ENCODE measurements at regions not wholly inside any gene's neighbourhood (a gene's known extent, or its start where the extent isn't known, plus 50 kb on each side); places are given as distances from the start of the nearest gene placed in this dataset.
"Not testable (repeated sequence)": the region's sequence is repeated elsewhere in the genome, so short reads cannot be mapped to it uniquely, and the experiment has no call there.

DNA sequence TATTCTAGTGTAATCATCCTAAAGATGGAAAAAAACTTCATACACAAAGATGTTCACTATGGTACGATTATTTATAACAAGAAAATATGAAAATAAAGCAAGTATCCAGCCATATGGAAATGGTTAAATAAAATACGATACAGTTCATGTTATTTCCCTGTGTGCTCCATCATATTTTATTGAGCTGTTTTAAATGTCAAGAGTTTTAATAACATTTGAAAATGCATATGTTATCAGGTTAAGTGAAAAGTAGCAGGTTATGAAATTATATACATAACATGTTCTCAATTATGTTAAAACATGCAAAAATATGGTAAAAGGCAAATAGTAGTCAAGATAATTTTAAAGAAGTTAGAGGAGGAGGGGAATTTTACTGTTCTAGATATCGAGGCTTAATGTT lies 192.0 kb downstream of the HNRNPD start:
- no peak for DNase-seq (ENCODE audit: low spot score)

DNA sequence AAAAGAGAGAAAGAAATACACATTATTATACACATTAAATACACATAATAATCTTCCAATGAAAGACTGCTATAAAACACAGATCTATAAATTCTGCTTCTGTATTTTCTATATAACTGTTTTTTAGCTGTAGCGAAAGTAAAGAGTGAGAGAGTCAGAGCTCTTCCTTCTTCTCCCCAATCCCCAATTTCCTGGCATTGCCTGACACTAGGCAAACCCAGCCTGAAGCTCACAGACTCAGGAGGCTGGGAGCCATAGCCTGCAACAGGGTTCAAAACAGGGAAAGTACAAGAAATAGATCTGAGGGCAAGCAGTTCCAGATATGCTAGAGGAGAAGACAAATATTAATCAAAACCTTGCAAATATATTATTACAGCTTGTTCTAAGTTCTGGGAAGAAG lies 201.6 kb downstream of the HNRNPD start:
- DNase-seq (ENCODE audit: low spot score) = no peak

DNA sequence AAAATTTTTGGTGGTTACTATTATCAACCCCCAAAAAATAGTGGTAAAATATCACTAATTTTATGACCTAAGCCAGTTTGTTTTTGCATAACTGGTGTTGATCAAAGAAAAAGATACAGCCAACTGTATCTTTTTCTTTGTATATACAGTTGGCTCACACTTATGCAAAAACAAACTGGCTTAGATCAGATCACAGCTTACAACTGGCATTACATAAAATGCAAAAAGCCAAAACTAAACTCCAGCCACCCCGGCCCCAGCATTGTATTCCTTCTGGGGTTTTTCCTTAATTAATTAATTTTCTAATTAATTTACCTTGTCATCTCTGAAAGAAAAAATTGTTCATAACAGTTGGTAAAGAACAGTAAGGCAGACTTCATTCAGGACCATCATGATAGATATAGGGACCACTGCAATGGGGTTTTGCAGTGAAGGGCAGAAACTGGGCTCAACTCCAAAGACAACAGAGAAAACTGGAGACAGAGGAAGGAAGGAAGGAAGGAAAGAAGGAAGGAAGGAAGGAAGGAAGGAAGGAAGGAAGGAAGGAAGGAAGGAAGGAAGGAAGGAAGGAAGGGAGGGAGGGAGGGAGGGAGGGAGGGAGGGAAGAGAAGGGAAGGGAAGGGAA lies 202.1 kb downstream of the HNRNPD start:
- DNase-seq (ENCODE audit: low spot score) = no peak

DNA sequence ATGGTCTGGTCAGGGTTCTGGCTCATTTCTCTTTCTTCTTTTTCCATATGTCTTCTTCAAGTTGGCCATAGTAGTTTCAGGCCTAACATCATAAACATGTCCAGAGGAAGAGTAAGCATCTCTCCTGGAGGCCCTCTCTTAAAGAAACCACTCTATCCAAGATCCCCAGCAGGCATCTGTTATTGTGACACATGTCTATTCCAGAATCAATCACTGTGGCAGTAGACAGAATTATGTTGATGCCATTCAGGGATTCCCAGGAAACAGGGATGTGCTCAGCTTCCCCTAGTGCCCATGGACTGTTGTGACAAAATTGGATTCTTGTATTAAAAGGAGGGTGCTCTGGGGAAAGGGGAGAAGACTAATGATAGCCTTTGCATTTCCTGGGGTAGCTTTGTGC lies 224.0 kb downstream of the HNRNPD start:
- no peak for DNase-seq (ENCODE audit: low spot score)

DNA sequence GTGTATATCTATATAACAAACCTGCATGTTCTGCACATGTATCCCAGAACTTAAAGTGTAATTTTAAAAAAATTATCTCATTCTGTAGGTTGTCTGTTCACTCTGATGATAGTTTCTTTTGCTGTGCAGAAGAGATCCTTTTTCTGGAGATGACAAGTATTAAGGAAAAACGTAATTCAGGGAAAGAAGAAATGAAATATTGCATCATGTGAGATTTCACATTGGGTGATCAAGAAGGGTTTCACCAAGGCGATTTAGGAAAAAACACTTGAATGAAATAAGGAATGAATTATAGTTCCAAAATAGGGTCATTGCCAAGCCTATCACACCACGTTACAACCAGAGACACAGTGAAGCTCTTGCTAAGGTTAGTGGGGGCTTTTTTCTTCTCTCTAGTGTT lies 227.9 kb downstream of the HNRNPD start:
- DNase-seq (ENCODE audit: low spot score) = no peak

DNA sequence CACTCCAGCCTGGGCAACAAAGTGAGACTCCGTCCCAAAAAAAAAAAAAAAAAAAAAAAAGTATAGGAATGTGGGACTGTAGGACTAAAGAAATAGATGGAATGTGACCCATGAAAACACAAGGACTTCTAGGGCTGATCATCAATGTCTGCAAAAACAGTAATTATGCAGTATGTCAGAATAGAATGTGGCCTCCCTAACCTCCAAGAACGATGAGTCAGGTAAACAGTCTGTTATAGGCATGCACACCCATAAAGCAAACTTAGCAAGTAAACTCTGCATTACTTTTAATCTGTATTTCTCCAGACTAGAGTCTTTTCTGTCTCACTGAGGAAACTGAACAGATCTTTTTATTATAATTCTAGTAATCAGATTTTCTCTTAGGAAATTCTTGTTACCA lies 233.4 kb downstream of the HNRNPD start:
- DNase-seq (ENCODE audit: low spot score) = no peak

DNA sequence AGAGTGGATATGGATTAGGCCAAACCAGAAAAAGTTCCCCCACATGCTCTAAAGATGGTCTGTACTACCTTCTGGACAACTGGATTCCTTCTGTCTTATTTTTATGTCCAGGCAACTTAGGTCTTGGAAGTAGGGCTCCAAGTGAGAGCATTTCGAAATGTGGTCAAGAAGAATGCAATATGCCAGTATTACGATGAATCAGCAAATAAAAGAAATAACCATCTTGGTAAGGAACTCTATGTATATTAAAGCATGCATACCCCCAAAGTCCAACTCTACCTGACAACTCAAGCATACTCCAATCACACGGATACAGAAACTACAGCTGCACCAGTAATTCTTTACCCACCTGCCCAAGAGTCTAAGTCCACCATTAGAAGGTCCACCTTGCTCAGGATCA lies 234.5 kb downstream of the HNRNPD start:
- no peak for DNase-seq (ENCODE audit: low spot score)

DNA sequence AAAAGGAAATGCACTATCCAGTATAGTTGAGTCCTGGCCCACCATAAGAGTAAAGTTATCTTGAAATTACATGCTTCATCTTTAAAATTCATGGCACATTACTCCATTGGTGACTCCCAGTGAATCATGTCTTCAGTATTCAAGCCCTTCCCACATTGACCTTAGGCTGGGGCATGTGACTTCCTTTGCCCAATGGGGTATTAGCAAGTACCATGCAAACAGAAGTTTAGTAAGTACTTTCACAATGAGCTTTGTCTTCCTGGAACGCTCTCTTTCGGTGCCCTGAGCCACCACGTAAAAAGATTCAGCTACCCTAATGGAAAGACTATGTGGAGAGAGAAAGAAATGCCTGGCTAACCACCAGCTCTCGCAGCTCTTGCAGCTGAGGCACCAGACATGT lies 235.4 kb downstream of the HNRNPD start:
- no peak for DNase-seq (ENCODE audit: low spot score)

DNA sequence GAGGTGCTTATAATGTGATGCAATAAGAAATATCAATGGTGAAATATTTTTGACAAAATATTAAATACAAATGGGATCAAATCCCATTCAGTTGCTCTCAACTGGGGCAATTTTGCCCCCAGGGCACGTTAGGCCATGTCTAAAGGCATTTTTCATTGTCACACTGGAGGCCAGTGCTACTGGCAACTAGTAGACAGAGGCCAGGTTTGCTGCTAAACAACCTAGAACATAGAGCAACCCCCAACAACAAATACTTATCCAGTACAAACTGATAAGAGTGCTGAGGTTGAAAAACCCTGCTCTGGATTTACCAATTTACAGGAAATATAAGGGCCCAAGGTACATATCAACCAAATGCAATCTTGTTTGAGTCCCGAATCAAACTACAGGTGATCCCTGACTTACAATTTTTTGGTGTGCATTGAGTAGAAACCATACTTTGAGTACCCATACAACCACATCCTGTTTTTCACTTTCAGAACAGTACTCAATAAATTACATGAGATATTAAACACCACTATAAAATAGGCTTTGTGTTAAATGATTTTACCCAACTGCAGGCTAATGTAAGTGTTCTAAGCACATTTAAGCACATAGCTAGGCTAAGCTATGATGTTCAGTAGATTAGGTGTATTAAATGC lies 237.5 kb downstream of the HNRNPD start:
- DNase-seq (ENCODE audit: low spot score) = no peak

DNA sequence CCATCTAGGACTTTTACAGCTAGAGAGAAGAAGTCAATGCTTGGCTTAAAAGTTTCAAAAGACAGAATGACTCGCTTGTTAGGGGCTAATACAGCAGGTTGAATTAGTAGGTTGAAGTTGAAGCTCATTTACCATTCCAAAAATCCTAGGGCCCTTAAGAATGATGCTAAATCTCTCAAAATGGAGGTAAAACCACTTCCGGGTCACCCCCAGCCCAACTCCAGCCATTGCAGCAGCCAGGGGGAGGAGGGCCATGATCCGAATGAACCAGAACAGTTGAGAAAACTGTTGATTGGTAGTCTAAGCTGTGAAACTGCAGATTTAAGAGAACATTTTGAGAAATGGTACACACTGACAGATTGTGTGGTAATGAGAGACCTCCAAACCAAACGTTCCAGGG lies 245.4 kb downstream of the HNRNPD start:
- DNase-seq (ENCODE audit: low spot score) = no peak

DNA sequence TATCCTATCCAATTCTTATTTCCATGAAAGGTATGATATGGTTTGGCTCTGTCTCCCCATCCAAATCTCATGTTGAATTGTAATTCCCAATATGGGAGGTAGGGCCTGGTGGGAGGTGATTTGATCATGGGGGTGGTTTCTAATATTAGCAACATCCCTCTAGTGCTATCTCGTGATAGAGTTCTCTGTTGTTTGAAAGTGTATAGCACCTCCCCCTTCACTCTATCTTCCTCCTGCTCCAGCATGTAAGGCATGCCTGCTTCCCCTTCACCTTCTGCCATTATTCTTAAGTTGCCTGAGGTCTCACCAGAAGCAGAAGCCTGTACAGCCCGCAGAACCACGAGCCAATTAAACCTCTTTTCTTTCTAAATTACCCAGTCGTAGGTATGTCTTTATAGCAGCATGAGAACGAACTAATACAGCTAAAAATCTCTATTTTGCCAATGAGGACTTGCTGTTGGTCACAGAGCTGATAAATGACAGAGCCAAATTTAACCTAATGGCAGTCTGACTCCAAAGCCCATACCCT lies 247.2 kb downstream of the HNRNPD start:
- no peak for DNase-seq (ENCODE audit: low spot score)

DNA sequence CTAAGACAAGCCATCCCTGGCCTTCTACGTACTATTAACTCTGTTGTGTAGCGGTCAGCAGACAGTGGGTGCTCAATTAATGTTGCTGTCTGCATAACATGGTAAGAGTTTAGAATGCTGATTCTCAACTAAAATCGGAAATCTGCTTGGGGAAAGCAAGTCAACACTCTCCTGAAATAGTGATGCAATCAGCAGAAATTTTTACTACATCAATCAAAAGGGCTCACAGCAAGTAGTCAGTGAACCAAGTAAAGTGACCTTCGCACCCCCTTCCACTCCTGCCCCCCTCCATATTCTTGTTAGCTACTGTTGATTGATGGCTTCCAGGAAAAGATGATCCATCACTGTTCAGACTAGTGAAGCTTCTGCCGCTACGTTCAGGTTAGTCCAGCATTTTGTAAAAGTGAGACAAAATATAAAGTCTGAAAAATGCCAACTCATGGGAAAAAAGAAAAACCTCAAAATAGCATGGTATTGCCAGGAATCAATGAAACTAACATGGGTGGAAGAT lies 247.9 kb downstream of the HNRNPD start:
- DNase-seq (ENCODE audit: low spot score) = no peak

DNA sequence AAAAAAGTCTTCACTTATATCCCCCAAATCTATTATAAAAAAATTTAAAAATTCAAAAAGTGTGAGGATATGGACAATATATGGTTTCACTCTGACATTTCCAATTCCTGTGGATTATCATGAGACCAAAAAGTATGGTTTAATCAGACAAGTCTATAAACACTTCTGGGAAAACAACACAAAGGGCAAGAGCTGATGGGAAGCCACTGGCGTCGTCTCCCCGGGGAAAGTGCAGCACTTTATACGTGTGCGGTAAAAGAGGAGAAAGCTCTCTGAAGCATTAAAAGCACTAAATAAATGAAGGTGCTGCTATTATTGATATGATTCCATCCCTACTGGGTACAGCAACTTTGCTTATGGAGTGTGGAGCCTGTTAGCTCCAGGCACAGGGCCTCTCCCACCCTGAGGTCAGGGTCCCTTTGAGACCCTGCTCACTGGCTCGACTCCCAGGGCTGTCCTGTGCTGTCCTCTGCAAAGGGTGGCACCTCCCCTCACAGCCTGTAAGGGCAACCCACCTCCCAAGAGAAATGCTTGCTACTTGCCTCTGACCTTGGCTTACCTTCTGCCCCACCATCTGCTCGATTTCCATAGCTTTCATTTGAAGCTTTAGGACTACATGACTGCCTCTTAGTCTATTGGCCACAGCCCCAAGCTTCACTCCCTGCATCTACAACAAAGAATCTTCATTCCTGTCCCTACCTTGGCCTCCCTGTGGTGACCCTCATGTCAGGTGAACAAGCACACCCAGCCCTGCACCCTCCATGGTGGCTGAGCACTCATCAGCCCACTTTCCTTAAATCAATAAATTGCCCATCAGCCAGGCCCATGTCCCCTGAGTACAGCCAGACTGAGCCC lies 248.6 kb downstream of the HNRNPD start:
- DNase-seq (ENCODE audit: low spot score) = no peak

DNA sequence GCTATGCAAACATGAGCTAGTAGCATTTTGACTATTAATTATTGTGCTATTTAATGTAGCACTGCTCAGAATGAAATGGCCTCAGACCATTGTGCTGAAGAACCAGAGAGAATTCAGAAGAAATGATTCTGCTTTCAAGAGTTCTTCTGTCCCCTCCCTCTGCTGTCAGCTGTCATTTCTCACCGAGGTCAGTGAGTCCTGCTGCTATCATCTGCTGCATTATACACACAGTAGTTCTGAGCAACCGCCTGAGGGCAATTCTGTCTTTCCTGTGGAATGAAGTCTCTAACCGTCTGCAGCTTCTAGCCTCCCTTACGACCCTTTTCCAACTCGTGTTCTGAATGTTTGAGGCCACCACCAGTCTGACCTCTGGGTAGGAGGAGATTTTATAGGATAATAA lies 249.4 kb downstream of the HNRNPD start:
- DNase-seq (ENCODE audit: low spot score) = no peak

DNA sequence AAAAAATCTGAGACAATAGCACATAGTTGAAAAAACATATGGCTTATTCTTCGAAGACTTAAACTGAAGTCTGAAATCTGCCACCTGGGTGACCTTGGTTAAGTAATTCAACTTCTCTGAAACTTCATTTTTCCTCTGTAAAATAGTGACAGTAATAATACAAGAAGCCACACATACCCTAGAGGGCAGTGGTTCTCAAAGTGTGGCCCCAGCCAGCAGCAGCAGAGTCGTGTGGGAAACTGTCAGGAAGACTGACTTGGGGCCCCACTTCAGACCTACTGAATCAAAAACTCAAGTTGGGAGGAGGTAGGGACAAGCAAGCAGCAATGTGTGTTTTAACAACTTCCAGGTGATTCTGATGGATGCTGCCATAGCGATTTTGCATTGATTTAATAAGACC lies 249.9 kb downstream of the HNRNPD start:
- no peak for DNase-seq (ENCODE audit: low spot score)

DNA sequence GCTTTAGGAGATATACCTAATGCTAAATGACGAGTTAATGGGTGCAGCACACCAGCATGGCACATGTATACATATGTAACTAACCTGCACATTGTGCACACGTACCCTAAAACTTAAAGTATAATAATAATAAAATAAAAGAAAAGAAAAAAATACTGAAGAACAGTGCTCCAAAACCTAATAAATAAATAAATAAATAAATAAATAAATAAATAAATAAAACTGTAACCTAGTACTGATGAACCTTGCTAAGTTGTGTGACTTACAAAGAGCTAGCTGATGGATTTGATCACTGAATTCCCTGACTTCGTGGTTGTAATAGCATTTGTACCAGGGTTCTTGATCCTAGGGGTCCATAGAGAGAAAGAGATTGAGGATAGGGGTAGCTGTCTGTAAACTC lies 258.6 kb downstream of the HNRNPD start:
- DNase-seq (ENCODE audit: low spot score) = not testable (repeated sequence)

DNA sequence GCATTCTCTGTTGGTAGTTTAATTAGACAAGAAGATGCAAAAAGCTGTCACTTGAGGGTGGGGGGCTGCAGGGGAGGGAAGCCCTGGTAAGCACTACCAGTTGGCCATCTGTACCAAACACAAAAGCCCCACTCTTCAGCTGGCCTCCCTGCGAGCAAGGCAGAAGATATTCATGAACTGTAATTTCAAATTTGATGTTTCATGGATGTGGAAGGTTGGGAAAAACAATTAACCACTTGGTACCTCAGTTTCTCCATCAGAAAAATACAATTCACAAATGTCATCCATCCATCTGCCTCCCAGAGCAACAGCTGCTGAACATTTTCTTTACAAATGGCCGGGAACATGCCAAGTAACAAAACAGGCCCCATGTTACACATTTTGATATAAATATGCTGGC lies 265.3 kb downstream of the HNRNPD start:
- no peak for DNase-seq (ENCODE audit: low spot score)

DNA sequence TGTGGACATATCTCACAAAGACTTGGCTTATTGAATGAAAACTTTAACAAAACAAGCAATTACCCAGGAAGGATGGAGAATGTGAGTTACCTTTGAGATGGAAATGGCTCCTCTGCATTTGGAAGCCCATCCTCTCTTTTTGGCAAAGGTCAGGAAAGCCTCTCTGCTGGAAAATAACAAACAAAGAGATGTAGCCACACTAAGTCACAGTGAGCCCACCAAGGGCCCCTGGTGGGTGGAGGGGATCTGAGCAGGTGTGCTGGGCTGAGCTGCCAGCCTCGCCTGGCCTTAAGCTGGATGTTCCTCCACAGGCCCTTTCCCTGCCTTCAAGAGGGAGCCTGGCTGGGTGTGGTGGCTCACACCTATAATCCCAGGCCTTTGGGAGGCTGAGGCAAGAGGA lies 269.2 kb downstream of the HNRNPD start:
- DNase-seq (ENCODE audit: low spot score) = no peak

DNA sequence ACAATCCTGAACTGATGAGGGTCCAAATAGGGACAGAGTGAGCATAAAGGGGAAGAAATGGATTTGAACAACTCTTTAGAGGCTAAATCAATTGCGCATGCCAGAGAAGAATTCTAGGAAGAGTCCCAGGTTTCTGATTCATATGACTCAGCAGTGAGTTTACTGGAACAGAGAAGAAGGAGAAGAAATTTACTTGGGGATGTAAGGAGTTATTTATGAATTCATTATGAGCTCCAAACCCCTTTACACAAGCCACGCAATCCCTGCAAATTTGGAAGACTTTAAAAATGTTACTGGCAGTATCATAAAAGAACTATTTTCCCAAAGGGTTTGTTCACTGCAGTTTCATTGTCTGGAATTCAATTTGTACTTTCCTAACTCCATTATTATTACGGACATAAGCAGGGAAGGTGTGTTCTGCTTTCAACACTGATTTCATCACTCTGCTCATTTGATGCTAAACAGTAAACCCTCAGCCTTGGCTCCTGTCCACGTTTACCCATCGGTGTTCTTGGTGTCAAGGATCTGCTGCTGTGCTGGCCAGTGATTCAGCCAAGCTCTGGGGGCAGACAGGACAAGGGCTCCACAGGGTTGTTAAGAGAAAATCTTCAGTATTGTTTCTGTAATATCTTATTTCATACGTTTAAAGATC lies 273.7 kb downstream of the HNRNPD start:
- DNase-seq (ENCODE audit: low spot score) = no peak

DNA sequence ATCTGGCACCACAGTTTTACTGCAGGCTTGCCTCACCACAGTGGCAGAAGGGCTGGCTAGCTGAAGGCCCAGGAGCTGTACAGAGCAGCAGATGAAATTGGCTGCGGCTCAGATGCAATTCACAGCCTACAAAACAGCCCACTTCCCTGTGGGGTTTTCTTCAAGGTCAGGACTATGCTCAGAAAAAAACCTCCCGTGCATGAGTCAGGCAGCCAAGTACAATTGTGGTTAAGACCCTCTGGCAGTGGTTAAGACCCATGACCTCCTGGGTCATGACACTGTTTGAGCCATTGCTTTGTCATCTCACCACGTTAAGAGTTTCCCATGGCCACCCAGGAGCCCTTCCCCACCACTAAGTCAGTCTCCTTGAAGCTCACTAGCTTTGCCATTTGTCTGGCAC lies 276.3 kb downstream of the HNRNPD start:
- DNase-seq (ENCODE audit: low spot score) = no peak

DNA sequence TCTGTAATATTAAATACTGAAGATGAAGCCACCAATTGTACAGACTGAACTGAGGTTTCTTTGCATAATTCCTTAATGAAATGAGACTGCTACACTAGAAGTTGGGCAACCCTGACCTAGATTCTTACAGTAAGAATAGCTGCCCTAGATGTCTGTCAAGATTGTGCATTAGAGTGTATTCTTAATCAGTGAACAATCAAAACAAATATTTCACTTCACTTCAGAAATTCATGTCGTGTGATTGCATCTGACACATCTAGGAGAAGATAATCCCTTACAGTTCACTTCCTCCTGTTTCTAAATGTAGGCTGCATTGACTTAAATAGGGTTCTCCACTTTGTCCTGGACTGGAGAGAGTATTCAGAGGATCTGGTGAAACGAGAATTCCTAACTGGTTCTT lies 283.1 kb downstream of the HNRNPD start:
- no peak for DNase-seq (ENCODE audit: low spot score)

DNA sequence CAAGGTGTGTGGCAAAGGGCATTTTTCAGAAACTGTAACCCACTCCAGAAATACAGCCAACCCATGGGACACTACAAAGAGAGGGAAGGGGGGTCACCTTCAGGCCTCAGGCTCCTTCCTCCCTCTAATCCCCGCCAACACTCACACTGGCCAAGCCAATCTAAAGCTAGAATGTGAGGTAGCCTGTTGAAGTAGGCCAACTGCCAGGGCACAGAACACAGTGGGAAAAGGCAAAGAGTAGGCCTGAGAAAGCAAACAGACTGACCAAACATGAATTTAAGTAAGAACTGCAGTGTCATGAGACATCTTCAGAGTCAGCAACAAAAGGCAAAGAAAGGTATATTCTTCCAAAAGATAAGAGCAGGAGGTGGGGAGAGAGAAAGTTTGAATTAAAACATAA lies 289.0 kb downstream of the HNRNPD start:
- DNase-seq (ENCODE audit: low spot score) = no peak

Measured in pons (tissue), 1 donor.